GM21786 (cell line): ENCODE measurements at regions not wholly inside any gene's neighbourhood (a gene's known extent, or its start where the extent isn't known, plus 50 kb on each side); places are given as distances from the start of the nearest gene placed in this dataset.
A peak's percentile ranks its signal among the peaks of the same experiment; 100 is the strongest.

ENCODE experiments used
- ATAC-seq: cut with Tn5 transposase; IDR thresholded peaks from one replicate; pipeline ENCODE4 v1.9.1; 2021; ENCODE audit not compliant: unreplicated experiment

DNA sequence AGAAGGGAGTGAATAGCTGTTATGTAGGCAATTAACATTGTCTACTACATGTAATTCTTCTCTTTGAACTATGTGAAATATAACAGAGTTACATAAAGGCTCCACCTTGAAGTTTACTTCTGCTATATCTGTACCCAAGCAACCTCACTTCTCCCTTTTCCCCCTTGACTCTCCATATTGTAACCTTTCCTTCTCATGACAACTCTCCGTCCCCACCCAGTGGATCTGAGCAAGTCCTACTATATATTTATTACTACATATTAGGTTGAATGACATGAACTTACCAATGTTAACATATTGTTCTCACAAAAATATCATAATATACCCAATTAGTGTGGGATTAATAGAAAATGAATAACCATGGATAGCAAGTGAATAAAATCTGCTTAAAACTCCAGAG lies 93.2 kb upstream of the ATP8A1 start:
- ATAC-seq = peak; percentile 80

DNA sequence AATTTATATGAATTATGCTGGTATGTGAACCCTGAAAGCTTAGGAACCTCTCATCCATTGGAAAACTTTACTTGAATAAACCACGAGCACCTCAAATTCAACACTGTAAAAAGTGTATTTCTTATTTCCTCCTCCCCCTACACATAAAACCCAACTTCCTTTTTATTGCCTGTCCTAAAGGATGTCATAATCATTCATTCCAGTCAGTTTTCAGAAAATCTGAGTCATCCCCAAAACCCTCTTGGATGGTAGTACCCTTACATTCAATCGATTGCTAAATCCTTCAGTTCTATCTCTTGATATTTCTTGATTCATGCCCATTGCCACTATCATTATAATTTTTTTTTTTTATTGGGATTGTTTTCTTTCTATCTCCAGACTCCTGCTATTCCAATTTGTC lies 91.1 kb upstream of the ATP8A1 start:
- ATAC-seq = no peak

DNA sequence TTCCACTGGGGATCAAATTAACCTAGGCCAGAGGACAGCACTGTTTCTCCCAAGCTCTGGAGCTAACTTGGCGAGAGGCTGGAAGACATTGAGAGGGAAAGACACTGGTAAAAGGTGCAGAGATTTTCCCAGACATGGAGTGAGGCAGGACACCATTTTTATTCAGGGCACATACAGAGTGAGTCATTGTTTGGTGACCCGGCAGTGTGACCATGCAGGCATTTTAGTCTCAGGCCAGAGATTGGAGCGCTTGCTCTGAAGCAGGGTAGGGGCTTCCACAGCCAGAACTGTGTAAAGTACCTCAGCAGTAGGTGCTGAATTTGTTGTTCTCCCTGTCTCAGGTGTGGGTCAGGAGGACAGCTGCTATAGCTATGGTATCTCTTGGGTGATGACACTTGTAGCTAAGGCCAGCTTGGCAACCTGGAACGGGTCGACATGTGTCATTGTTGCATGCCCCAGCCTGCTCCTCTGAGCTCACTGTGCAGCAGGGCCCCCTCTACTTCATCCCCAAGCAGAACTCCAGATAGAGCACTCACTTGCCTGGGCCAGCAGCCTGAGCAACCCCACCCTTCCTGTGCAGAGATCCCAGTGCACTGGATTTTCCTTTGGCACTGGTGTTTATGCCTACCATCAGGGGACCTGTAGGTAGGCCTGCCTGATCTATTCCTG lies 79.8 kb upstream of the ATP8A1 start:
- ATAC-seq = no peak

DNA sequence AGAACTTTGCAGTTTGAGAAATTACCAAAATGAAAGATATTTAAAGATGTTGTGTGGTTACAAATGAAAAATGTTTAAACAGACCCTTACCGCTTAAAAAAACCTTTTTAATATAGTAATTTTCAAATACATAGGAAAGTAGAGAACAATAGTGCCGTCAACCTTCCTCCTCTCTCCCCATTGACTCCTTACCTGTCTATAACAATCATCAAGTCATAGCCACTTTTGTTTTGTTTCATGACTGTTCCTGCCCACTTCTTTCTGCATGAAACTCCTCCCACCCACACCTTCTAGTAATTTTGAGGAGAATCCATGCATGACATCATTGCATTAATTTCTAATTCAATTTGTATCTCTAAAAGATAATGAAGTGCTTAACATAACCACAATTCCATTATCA lies 76.5 kb upstream of the ATP8A1 start:
- no peak for ATAC-seq

DNA sequence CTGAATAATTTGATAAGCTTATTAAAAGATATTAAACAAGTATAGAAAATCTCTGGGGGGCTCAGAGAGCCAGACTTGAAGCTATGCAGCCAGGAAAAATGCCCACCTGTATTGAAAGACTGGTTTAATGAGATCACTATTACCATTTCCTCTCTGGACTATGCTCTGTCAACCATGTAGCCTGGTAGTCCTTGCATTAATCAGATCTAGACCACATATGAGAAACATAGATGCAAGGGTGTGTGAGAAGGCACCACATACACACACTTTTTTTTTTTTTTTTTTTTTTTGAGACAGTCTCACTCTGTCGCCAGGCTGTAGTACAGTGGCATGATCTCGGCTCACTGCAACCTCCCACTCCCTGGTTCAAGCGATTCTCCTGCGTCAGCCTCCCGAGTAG lies 75.9 kb upstream of the ATP8A1 start:
- no peak for ATAC-seq

DNA sequence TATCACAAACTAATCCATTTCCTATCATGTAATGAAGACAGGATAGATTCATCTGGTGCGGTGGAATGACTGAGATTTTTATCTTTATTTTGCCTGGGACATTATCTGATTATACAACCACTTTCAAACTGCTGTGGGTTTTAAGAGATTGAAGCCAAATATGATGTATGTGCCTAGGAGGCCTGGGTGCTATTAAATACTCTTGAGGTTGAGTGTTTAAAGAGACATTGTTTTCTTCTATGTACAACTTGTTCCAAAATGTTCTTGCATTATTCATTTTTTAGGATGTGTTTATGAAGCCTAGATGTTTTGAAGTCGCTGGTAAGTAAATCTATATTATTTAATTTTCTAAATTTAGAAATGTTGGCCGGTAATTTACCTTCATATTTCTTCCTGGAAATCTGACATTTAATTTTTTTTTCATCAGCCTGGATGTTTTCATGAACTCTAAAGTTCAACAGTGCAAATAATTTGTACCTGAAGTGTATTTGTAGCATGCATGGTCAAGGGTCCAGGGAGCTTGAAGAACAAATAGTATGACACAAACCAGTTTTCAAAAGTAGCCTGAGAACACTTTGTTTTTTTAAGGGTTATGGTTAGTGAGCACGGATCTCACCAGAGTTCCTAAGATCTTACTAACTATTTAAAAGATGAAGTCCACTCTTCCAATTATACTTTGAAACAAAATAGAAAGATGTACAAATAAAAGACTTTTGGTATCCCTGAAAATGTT lies 72.8 kb upstream of the ATP8A1 start:
- no peak for ATAC-seq

DNA sequence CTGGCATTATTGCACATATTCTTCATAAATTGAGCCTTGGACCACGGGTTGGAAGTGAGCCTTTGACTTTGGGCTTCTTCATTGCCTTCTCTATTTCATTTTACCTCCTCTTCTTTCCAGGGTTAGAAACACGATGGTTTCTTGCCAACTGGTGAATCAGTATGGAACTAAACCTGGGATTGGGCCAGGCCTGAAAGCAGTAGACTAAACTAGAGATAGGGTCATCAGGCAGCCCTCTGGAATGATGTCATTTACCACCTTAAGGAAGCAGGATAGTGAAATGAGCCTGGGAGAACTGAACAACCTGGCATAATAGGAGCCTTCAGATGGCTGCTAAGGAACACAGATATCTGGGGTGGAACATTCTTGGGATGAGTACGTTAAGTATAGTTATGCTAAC lies 67.5 kb upstream of the ATP8A1 start:
- no peak for ATAC-seq

DNA sequence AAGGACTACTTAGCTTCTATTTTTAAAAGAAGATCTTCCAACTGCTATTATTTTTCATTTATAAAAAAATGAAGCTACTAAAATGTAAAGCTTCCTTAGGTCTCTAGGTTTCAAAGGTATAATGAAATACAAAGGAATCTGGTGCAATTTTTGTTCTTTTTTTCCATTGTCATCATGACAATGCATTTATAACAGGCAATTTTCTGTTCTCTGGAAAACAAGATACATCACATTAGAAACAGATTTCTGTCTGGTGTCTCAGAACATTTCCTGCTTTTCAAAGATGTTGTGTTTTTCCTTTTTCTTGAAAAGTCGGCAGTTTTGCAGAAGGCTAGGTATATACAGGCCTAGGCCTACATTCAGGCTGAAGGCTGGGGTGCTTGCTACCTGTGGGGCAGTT lies 63.6 kb upstream of the ATP8A1 start:
- no peak for ATAC-seq

DNA sequence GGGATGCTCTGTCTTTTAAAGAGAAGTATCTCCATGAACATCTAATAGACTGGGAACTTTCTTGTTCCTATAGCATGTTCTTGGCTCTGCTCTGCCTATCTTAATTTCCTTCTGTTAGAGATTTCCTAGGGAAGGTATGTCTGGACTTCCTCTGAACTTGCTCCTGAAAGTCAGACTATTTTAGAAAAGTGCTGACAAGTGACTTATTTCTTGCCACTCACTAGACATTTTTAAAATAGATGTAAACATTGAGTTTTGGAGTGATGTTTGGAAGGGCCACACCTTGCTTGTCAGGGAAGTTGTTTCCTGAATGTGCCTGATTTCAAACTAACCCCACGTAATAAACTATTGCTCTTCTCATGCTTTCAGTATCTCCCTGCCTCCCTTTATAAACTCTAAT lies 62.4 kb upstream of the ATP8A1 start:
- ATAC-seq = no peak

DNA sequence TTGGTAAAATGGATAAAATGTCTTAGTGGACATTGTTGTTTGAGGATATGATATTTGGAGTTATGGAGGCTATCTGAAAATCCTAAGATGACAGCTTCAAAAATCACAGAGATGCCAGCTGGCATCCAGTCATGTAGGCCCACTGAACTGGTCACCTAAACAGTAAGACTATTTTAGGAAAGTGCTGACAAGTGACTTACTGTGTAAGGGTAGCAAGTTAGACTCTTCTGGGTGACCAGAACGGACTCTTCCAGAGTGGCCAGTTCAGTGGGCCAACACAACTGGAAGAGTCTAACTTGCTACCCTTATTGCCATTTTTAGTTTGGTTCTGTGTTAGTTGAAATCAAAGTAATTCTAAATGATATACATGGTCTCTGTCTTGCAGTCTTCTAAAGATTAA lies 61.4 kb upstream of the ATP8A1 start:
- ATAC-seq = no peak

DNA sequence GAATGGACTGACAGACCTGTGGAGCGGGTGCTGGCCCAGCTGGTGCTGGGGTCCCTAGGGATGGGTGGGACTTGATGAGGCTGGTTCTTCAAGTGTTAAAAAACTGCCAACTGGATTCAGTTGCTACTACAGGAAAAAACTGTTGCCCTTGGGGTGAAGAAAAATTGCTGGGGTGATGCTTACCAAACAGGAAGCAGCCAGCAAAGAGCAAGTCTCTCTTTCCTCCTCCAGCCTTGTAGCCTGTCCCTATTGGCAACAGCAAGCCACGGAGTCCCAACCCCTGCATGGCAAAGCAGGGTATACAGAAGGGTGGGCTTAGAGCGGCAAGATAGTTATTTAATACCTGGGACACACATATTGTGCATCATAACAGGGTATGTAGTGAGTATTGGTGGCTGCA lies 60.1 kb upstream of the ATP8A1 start:
- no peak for ATAC-seq

DNA sequence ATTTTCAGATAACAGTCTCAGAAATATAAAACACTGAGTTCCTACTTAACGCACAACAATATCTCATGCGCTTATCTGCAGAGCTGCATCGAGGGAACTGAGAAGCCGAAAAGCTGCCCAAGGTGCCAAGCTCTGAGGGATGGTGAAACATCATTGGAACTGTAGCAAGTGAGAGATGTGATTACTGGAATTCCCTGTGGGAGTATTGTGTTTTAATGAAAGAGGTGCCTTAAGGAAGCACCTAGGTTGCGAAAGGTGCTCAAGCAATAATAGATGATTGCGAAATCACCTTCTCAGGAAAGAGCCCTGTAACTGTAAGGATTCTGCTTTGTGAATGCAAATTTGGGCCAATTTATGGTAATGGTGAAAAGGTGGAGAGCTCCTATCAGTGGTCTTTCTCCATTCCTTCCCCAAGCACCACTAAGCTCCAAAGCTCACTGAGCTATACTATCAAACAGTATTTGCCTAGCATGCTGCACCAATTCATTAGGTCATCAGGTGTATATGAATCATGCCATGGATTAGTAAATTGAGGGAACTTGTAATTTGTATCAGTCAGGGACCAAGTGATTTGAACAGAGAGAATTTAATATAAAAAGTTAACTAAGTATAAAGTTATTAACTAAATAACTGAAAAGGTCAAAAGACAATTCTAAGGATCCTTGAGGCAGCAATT lies 59.0 kb upstream of the ATP8A1 start:
- ATAC-seq = no peak

DNA sequence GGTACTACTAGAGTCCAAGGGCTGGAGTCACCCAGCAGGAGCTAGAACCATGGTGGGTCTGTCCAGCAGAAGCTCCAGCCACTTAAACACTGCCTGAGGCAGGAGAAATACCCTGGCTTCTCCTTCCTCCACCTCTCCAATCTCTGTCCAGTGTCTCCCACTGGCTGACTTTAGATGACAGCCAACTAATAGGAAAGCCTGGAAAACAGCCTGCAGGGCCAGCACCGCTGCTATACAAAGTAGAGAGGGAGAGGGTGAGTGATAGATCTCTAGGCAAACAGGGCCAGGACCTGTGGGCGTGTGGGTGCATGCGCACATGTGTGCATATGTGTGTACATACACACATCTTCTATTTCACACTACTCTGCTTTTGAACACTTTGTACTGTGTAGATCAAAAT lies 56.5 kb upstream of the ATP8A1 start:
- no peak for ATAC-seq

DNA sequence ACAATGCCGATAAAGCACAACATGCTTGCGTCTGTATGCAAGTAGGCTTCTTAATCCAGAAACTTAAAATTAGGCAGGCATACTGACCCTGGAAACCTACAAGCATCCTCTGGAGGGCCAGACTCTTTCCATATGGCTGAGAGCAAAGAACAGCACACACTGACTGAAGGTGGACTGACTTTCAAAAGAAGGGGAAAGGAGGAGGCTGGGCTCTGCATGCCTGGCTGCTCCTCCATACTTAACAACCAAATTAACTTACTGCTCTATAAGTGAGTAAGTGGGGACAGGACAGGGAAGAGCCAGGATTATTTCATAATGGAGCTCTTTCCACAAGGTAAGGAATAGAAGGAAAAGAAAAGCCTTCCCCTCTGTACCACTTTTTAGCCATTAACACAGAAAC lies 55.9 kb upstream of the ATP8A1 start:
- no peak for ATAC-seq

DNA sequence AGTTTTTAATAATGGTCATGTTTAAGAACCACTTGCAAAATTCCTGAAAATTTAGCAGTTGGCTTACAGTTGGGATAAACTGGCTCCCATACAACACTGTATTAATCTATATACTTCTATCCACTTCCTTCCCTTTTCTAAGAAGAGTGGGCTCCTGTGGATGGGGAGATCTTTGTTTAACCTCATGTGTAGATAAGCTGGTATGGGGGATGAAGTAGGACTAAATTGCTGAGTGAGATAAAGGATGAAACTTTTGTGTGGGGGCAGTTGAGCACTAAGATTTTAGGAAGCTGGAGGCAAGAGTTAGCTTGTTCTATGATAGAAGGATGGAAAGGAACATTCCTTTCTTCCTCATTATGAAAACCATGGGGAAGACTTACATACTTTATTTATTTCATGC lies 54.6 kb upstream of the ATP8A1 start:
- ATAC-seq = no peak

DNA sequence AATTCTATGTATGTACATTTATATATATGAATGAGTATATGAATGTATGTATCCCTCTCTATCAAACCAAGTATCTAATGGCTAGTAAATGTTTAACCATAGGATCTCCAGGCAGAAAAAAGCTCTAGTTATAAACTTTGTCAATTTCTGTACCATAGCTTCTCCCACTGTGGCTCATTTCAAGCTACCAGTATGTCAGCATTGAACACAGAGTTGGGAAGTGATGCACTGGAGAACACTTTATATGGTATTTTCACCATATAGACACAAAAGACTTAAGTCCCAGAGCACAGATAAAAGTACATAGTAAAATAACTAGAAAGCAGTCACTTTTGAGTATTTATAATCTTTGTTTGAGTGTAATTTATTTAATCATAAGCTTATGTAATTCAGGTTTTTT lies 53.9 kb upstream of the ATP8A1 start:
- no peak for ATAC-seq

DNA sequence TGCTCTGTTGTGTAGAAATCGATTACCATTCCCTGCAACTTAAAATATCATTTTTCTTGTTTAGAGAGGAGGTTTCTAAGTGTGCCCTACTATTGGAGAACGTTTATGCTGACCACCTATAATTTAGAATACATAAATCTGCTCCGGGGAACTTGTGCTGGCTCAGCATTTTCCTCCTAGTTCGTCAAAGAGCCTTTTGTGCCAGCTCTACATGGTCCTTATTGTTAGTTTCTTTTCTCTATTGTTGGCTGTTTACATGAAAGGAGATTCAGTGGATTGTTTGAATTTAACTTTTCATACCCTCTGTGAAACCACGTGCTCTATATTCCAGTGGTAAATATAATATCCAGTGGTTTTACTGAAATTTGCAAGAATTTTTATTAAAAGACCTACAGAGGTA lies 53.4 kb upstream of the ATP8A1 start:
- no peak for ATAC-seq

DNA sequence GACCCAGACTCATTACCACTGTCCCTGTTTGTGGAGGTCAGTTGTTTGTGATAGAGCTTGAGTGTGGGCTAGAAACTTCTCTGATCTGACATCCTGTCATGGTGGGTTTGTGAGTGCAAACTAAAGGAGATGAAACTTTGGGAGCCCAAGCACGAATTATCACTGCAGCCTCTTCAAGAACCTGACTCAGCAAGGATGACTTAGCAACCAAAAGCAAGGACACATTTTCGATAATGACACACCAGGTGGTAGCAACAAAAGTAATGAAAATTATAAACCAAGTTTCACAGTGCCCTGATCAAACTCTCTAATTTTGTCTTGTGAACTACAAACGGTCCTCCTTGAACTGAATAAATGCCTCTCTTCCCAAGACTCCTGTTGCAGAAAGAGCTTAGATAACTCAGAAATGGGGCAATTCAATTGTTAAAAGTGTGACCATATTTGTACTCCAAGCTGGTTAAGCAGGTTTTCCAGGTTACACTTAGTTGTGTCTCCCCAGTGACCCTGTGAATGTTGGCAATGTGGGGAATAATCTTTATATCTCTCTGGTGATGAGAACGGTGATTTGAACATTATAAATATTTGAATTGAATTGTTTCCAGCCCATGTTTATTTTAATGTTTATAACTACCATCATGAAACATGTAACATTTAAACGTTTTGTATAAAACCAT lies 52.6 kb upstream of the ATP8A1 start:
- no peak for ATAC-seq

DNA sequence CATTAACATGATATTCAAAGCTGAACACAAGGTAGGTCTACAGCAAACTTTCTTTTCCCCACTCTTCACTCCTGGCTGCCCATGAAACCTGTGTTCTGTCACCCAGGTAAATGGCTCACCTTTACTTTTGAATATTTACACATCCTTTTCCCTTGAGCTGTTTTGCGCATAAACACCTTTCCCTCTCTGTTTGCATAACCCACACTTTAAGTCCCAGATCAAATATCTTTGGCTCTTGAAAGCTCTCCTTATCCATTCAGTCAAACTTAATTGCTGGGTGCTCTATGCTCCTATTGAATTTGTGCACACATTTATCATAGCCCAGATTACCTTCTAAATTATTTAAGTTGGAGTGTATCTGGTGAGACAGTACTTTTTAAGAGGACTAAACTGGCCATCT lies 51.7 kb upstream of the ATP8A1 start:
- ATAC-seq = no peak
